ENCODE measurements at regions not wholly inside any gene's neighbourhood (a gene's known extent, or its start where the extent isn't known, plus 50 kb on each side); places are given as distances from the start of the nearest gene placed in this dataset.

- DNase-seq: no peak
These were observed 140.1 kb upstream of the PARP11 start for GRCh38 chr12:4012977-4013968.

GRCh38 chr12:4012073-4012472 is 138.9 kb upstream of the PARP11 start:
- DNase-seq: no peak

- DNase-seq: no peak
These were observed 138.4 kb upstream of the PARP11 start for GRCh38 chr12:4011597-4011996.

- no peak for DNase-seq
These were observed 136.9 kb upstream of the PARP11 start for GRCh38 chr12:4009979-4010704.

- DNase-seq: no peak
These were observed 133.5 kb upstream of the PARP11 start for GRCh38 chr12:4006743-4007142.

- DNase-seq: no peak
These were observed 132.7 kb upstream of the PARP11 start for GRCh38 chr12:4005851-4006430.

GRCh38 chr12:4003576-4003975 is 130.4 kb upstream of the PARP11 start:
- no peak for DNase-seq

GRCh38 chr12:4002601-4003000 is 129.4 kb upstream of the PARP11 start:
- no peak for DNase-seq

GRCh38 chr12:4001841-4002240 is 128.6 kb upstream of the PARP11 start:
- no peak for DNase-seq

- no peak for DNase-seq
These were observed 127.8 kb upstream of the PARP11 start for GRCh38 chr12:4001031-4001430.

- no peak for DNase-seq
These were observed 126.7 kb upstream of the PARP11 start for GRCh38 chr12:3999904-4000303.

- peak; percentile 2 for DNase-seq
These were observed 126.0 kb upstream of the PARP11 start for GRCh38 chr12:3998968-3999792.

- no peak for DNase-seq
These were observed 125.2 kb upstream of the PARP11 start for GRCh38 chr12:3998397-3998796.

GRCh38 chr12:3996322-3996721 is 123.1 kb upstream of the PARP11 start:
- DNase-seq: no peak

- no peak for DNase-seq
These were observed 122.1 kb upstream of the PARP11 start for GRCh38 chr12:3995306-3995705.

GRCh38 chr12:3994500-3994899 is 121.3 kb upstream of the PARP11 start:
- DNase-seq: no peak

- no peak for DNase-seq
These were observed 119.7 kb upstream of the PARP11 start for GRCh38 chr12:3992945-3993344.

GRCh38 chr12:3991798-3992580 is 118.8 kb upstream of the PARP11 start:
- no peak for DNase-seq

GRCh38 chr12:3990501-3991280 is 117.5 kb upstream of the PARP11 start:
- DNase-seq: no peak

GRCh38 chr12:3989218-3989550 is 116.0 kb upstream of the PARP11 start:
- DNase-seq: no peak

GRCh38 chr12:3988519-3989217 is 115.5 kb upstream of the PARP11 start:
- no peak for DNase-seq
